ENCODE measurements at regions not wholly inside any gene's neighbourhood (a gene's known extent, or its start where the extent isn't known, plus 50 kb on each side); places are given as distances from the start of the nearest gene placed in this dataset.
"Not testable (repeated sequence)": the region's sequence is repeated elsewhere in the genome, so short reads cannot be mapped to it uniquely, and the experiment has no call there.

GRCh38 chr2:240191001-240191400, 50.5 kb upstream of the OTOS start:
- Histone ChIP-seq H3K27ac (no peak overlapping the region), H3K36me3 (no peaks in the 10 kb centered on the region), H3K9me3 (no peaks in the 10 kb centered on the region), H3K27me3 (peaks cover 39% of the 10 kb centered on the region), H3K4me1 (no peaks in the 10 kb centered on the region), H3K4me3 (no peak overlapping the region)
- no peak for TF ChIP-seq POLR2A (IDR thresholded peaks at IDR 0.05)
- TF ChIP-seq EP300 (IDR thresholded peaks at IDR 0.05) = no peak
- no peak for TF ChIP-seq POLR2AphosphoS5 (IDR thresholded peaks at IDR 0.05)
- TF ChIP-seq CTCF (IDR thresholded peaks at IDR 0.05) = no peak
- 96% methylated on average over 9 of the region's 15 CpGs for WGBS
- peak; percentile 48 to 73 for DNase-seq (ENCODE audit: low spot score in 2 of 2)

- H3K36me3 ChIP-seq = no peaks in the 10 kb centered on the region
- H3K27me3 ChIP-seq = peaks cover 50% of the 10 kb centered on the region
- no peaks in the 10 kb centered on the region for H3K4me1 ChIP-seq
- 83% methylated on average over 5 of the region's 5 CpGs for WGBS
- H3K9me3 ChIP-seq = no peaks in the 10 kb centered on the region
- TF ChIP-seq POLR2AphosphoS5 (IDR thresholded peaks at IDR 0.05) = no peak
- H3K4me3 ChIP-seq = no peak overlapping the region
- no peak for DNase-seq (ENCODE audit: low spot score in 2 of 2)
- H3K27ac ChIP-seq = no peak overlapping the region
These were observed 52.2 kb upstream of the OTOS start for GRCh38 chr2:240192661-240193060.

- WGBS = 48% methylated on average over 9 of the region's 10 CpGs
- H3K9me3 ChIP-seq, H3K4me3 ChIP-seq, H3K27ac ChIP-seq, H3K36me3 ChIP-seq, H3K4me1 ChIP-seq: not testable (repeated sequence)
- H3K27me3 ChIP-seq = peaks cover 47% of the 10 kb centered on the region
- DNase-seq (ENCODE audit: low spot score in 2 of 2) = peak in 1 of 2 donors; percentile 21
These were observed 53.9 kb upstream of the OTOS start for GRCh38 chr2:240194341-240194762.

- H3K27ac ChIP-seq = no peak overlapping the region
- H3K36me3 ChIP-seq = no peaks in the 10 kb centered on the region
- H3K27me3 ChIP-seq = peaks cover 56% of the 10 kb centered on the region
- no peaks in the 10 kb centered on the region for H3K9me3 ChIP-seq
- peak in 1 of 2 donors; percentile 69 for DNase-seq (ENCODE audit: low spot score in 2 of 2)
- TF ChIP-seq POLR2A (IDR thresholded peaks at IDR 0.05) = no peak
- no peak for TF ChIP-seq POLR2AphosphoS5 (IDR thresholded peaks at IDR 0.05)
- no peak for TF ChIP-seq CTCF (IDR thresholded peaks at IDR 0.05)
- TF ChIP-seq EP300 (IDR thresholded peaks at IDR 0.05) = no peak
- no peaks in the 10 kb centered on the region for H3K4me1 ChIP-seq
- no peak overlapping the region for H3K4me3 ChIP-seq
- 92% methylated on average over 6 of the region's 10 CpGs for WGBS
These were observed 54.9 kb upstream of the OTOS start for GRCh38 chr2:240195316-240195861.

GRCh38 chr2:240196716-240197461, 56.4 kb upstream of the OTOS start:
- Histone ChIP-seq H3K27ac (no peak overlapping the region), H3K4me3 (no peak overlapping the region), H3K9me3 (no peaks in the 10 kb centered on the region), H3K36me3 (no peaks in the 10 kb centered on the region), H3K27me3 (peaks cover 54% of the 10 kb centered on the region), H3K4me1 (no peaks in the 10 kb centered on the region)
- WGBS = 85% methylated on average over 6 of the region's 10 CpGs
- TF ChIP-seq POLR2A (IDR thresholded peaks at IDR 0.05) (no peak), CTCF (IDR thresholded peaks at IDR 0.05) (no peak), POLR2AphosphoS5 (IDR thresholded peaks at IDR 0.05) (no peak), EP300 (IDR thresholded peaks at IDR 0.05) (no peak)
- DNase-seq (ENCODE audit: low spot score in 2 of 2) = peak; percentile 45 to 70

- Histone ChIP-seq H3K36me3 (no peaks in the 10 kb centered on the region), H3K4me1 (no peaks in the 10 kb centered on the region), H3K27ac (no peak overlapping the region), H3K9me3 (no peaks in the 10 kb centered on the region), H3K27me3 (peaks cover 50% of the 10 kb centered on the region), H3K4me3 (no peak overlapping the region)
- peak; percentile 57 to 62 for DNase-seq (ENCODE audit: low spot score in 2 of 2)
- no peak for TF ChIP-seq EP300 (IDR thresholded peaks at IDR 0.05)
- no peak for TF ChIP-seq CTCF (IDR thresholded peaks at IDR 0.05)
- TF ChIP-seq POLR2AphosphoS5 (IDR thresholded peaks at IDR 0.05) = no peak
- no peak for TF ChIP-seq POLR2A (IDR thresholded peaks at IDR 0.05)
- WGBS = 95% methylated on average over 17 of the region's 17 CpGs
These were observed 57.1 kb upstream of the OTOS start for GRCh38 chr2:240197462-240198139.

All from suprapubic skin (tissue), 4 donors.